ENCODE measurements at regions not wholly inside any gene's neighbourhood (a gene's known extent, or its start where the extent isn't known, plus 50 kb on each side); places are given as distances from the start of the nearest gene placed in this dataset.

DNA sequence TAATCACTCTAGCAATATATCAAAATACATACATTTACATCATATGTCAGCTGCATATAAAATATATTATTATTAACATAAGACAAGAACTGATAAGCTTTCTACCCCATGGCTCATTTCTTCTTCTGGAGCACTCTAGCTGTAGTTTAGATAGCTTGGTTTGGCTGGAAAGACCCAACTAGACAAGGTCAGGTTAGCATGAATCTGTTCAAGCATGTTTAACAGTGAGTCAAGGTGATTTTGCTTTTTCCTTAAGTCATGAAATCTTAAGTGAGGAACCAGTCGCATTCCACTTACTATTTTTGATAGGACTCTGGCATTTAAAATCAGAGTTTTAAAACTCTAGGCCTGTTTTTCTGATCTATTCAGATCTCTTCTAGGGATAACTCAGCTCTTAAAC lies 157.0 kb upstream of the PDGFD start:
- TF ChIP-seq, protein P1, sequence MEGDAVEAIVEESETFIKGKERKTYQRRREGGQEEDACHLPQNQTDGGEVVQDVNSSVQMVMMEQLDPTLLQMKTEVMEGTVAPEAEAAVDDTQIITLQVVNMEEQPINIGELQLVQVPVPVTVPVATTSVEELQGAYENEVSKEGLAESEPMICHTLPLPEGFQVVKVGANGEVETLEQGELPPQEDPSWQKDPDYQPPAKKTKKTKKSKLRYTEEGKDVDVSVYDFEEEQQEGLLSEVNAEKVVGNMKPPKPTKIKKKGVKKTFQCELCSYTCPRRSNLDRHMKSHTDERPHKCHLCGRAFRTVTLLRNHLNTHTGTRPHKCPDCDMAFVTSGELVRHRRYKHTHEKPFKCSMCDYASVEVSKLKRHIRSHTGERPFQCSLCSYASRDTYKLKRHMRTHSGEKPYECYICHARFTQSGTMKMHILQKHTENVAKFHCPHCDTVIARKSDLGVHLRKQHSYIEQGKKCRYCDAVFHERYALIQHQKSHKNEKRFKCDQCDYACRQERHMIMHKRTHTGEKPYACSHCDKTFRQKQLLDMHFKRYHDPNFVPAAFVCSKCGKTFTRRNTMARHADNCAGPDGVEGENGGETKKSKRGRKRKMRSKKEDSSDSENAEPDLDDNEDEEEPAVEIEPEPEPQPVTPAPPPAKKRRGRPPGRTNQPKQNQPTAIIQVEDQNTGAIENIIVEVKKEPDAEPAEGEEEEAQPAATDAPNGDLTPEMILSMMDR (IDR thresholded peaks at IDR 0.05; ENCODE audit: insufficient read depth, low read depth, low read length) = no peak
- no peak for TF ChIP-seq EZH2 (IDR thresholded peaks at IDR 0.05; ENCODE audit: insufficient read depth, low read length)
